Mesodermal cell (in vitro differentiated cells): ENCODE measurements at regions not wholly inside any gene's neighbourhood (a gene's known extent, or its start where the extent isn't known, plus 50 kb on each side); places are given as distances from the start of the nearest gene placed in this dataset.

Source experiments
- H3K27ac ChIP-seq: 2 replicates; pipeline ENCODE4 v1.7.0; 2013; ENCODE audit warnings: mild to moderate bottlenecking, low read depth, low read length, moderate library complexity; ENCODE audit not compliant: severe bottlenecking
- H3K36me3 ChIP-seq: 2 replicates; pipeline ENCODE4 v1.7.1; 2013; ENCODE audit warnings: mild to moderate bottlenecking, low read length, moderate library complexity; ENCODE audit not compliant: control insufficient read depth, insufficient read depth
- H3K4me1 ChIP-seq: one replicate; pipeline ENCODE4 v1.7.1; 2013; ENCODE audit warnings: mild to moderate bottlenecking, low read length; ENCODE audit not compliant: insufficient read depth, control insufficient read depth, poor library complexity, severe bottlenecking
- H3K4me3 ChIP-seq: 2 replicates; pipeline ENCODE4 v1.7.0; 2013; ENCODE audit warnings: low read length, control low read depth, mild to moderate bottlenecking; ENCODE audit not compliant: insufficient read depth, poor library complexity, severe bottlenecking; ENCODE audit errors: extremely low read depth
- H3K9me3 ChIP-seq: 2 replicates; pipeline ENCODE4 v1.7.1; 2013; ENCODE audit warnings: mild to moderate bottlenecking, low read length, moderate library complexity; ENCODE audit not compliant: control insufficient read depth
- WGBS, 2 experiments: methylation state at CpG; one replicate each; pipeline ENCODE4 v1.1.5; 2013; ENCODE audit warnings: missing lambda C conversion rate in 2 of 2; ENCODE audit not compliant: insufficient coverage in 2 of 2; 5-methylcytosine and 5-hydroxymethylcytosine counted together

- no peak overlapping the region for H3K27ac ChIP-seq
- no peaks in the 10 kb centered on the region for H3K4me1 ChIP-seq
- H3K36me3 ChIP-seq = no peaks in the 10 kb centered on the region
- no CpG with 5 or more reads among the region's 2 CpGs for WGBS, 2 experiments
- H3K4me3 ChIP-seq = no peak overlapping the region
- H3K9me3 ChIP-seq = no peaks in the 10 kb centered on the region
Observed at GRCh38 chr16:5670198-5670597, 572.6 kb upstream of the EEF2KMT start.

DNA sequence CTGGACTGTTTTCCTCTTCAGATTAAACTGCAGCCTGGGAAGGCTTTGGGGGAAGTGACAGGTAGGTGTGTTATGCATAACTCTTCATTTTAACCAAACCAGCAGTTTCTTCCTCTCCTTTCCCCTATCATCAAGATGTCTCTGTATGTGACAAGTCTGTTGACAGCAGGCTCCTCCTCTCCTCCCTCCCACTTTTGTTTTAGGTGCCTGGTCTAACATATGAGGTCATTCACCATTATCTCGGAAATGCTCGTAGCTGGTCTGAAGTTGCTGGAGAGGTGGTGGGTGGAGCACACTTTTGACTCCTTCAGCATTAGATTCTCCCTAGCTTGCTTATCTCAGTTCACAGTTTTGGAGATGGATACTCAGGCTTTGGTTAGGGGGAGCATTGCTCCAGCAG, 571.0 kb upstream of the EEF2KMT start:
- Histone ChIP-seq H3K4me3 (no peak overlapping the region), H3K36me3 (no peaks in the 10 kb centered on the region), H3K27ac (no peak overlapping the region), H3K4me1 (no peaks in the 10 kb centered on the region), H3K9me3 (no peaks in the 10 kb centered on the region)
- 60% methylated on average over 1 of the region's 2 CpGs; no CpG with 5 or more reads in 1 of the 2 experiments for WGBS, 2 experiments

GRCh38 chr16:5665834-5666233, 568.2 kb upstream of the EEF2KMT start:
- Histone ChIP-seq H3K36me3 (no peaks in the 10 kb centered on the region), H3K4me3 (no peak overlapping the region), H3K9me3 (no peaks in the 10 kb centered on the region), H3K27ac (no peak overlapping the region), H3K4me1 (no peaks in the 10 kb centered on the region)
- WGBS, 2 experiments = 78 to 89% methylated on average over 7 to 10 of the region's 11 CpGs

DNA sequence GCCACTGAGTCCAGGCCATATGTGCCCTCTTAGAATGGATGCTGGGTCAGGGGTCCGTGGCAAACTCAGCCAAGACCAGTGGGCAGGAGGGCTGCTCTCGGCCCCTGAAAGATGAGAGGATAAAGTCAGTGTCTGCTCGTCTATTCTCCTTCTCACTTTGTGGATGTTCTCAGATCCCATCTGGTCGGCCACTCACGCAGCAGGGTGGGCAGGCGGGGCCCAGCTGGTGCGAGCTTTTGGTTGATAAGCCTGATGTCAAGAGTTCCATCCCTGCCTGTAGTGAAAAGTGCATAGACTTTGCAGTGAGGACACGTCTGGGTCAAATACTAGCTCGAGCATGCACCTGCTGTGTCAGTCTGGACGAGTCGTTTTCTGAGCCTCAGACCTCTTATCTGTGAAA, 556.2 kb upstream of the EEF2KMT start:
- Histone ChIP-seq H3K4me1 (no peaks in the 10 kb centered on the region), H3K36me3 (no peaks in the 10 kb centered on the region), H3K9me3 (no peaks in the 10 kb centered on the region), H3K27ac (no peak overlapping the region), H3K4me3 (no peak overlapping the region)
- WGBS, 2 experiments = 79 to 83% methylated on average over 10 to 11 of the region's 11 CpGs

DNA sequence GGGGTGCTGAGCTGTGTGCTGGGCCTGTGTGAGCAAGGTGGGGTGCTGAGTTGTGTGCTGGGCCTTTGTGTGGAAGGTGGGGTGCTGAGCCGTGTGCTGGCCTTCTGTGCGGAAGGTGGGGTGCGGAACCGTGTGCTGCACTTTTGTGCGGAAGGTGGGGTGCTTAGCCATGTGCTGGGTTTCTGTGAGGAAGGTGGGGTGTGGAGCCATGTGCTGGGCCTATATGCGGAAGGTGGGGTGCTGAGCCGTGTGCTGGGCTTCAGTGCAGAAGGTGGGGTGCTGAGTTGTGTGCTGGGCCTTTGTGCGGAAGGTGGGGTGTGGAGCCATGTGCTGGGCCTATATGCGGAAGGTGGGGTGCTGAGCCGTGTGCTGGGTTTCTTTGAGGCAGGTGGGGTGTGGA, 555.4 kb upstream of the EEF2KMT start:
- Histone ChIP-seq H3K9me3 (no peaks in the 10 kb centered on the region), H3K4me3 (no peak overlapping the region), H3K4me1 (no peaks in the 10 kb centered on the region), H3K36me3 (no peaks in the 10 kb centered on the region), H3K27ac (no peak overlapping the region)
- WGBS, 2 experiments = 88 to 96% methylated on average over 10 of the region's 10 CpGs

DNA sequence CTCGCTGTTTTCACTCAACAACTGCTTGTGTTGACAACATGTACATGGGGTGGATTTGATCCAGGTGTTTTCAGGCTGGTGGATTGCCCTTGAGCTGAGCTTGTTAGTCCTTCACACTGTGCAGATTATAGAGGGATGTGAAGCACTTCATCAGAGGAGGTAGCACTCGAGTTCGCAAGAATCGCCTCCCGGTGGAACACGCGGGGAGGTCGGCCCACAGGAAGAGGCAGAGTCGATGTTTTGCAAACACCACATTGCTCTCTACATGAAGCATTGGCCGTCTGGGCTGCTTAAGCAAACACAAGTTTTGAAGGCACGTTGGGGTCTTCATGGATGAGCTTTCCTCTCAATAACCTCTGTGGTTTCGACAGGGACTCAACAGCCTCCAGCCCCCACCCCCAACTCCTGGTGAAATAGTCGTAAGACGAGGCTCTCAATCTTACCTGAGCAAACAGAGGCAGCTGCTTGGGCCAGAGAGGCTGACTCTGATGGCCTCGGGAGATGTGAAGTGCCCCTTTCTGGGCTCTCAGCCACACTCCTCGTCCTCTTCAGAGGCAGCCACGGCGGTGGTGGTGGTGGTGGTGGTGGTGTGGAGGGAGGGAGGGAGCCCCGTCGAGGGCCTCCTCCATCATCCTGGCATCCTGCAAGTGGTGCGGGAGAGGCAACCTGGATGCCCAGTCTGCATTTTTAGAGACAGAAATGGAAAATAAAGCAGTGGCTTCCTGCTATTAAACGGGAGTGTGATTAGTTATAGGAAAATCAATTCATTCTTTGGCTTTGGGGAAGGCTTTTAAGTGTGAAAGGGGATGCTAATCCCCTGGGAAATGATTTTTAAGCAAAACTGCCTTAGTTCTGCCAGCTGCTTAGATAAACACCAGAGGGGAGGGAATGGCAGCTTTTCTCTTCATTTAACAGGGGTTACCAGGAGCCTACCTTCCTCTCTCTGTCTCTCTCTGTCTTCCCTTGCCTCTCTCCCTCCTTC, 552.5 kb upstream of the EEF2KMT start:
- no peak overlapping the region for H3K4me3 ChIP-seq
- no peaks in the 10 kb centered on the region for H3K36me3 ChIP-seq
- H3K9me3 ChIP-seq = no peaks in the 10 kb centered on the region
- no peaks in the 10 kb centered on the region for H3K4me1 ChIP-seq
- 71 to 76% methylated on average over 16 of the region's 22 CpGs for WGBS, 2 experiments
- no peak overlapping the region for H3K27ac ChIP-seq

DNA sequence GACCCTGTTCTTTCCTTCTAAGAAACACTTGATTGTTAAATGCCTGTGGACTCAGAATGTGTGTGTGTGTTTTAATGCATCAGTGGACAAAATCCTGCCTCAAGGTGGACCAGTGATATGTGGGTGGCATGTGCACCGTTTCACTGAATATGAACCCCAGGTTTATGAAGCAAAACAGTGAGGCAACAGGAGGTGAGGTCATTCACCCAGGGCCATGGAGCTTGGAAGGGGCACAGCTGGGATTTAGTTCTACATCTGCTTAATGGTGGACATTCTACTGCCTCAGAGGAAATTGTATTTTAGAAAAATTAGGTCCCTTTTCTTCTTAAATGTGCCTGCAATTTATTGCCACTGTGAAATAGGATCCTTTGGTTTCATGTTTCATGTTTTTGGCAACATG, 549.5 kb upstream of the EEF2KMT start:
- Histone ChIP-seq H3K4me1 (no peaks in the 10 kb centered on the region), H3K4me3 (no peak overlapping the region), H3K9me3 (no peaks in the 10 kb centered on the region), H3K36me3 (no peaks in the 10 kb centered on the region), H3K27ac (no peak overlapping the region)
- 75 to 92% methylated on average over 1 of the region's 1 CpG for WGBS, 2 experiments

GRCh38 chr16:5643855-5644531, 546.4 kb upstream of the EEF2KMT start:
- no peaks in the 10 kb centered on the region for H3K9me3 ChIP-seq
- H3K36me3 ChIP-seq = no peaks in the 10 kb centered on the region
- 91 to 95% methylated on average over 8 to 10 of the region's 10 CpGs for WGBS, 2 experiments
- H3K4me1 ChIP-seq = no peaks in the 10 kb centered on the region
- H3K4me3 ChIP-seq = no peak overlapping the region
- H3K27ac ChIP-seq = no peak overlapping the region

- no peaks in the 10 kb centered on the region for H3K4me1 ChIP-seq
- H3K4me3 ChIP-seq = no peak overlapping the region
- no peaks in the 10 kb centered on the region for H3K9me3 ChIP-seq
- H3K36me3 ChIP-seq = no peaks in the 10 kb centered on the region
- 69 to 72% methylated on average over 3 of the region's 6 CpGs for WGBS, 2 experiments
- H3K27ac ChIP-seq = no peak overlapping the region
Observed at GRCh38 chr16:5642436-5642835, 544.8 kb upstream of the EEF2KMT start.

GRCh38 chr16:5642011-5642410, 544.4 kb upstream of the EEF2KMT start:
- Histone ChIP-seq H3K36me3 (no peaks in the 10 kb centered on the region), H3K9me3 (no peaks in the 10 kb centered on the region), H3K4me1 (no peaks in the 10 kb centered on the region), H3K27ac (no peak overlapping the region), H3K4me3 (no peak overlapping the region)
- 92 to 94% methylated on average over 6 of the region's 6 CpGs for WGBS, 2 experiments

DNA sequence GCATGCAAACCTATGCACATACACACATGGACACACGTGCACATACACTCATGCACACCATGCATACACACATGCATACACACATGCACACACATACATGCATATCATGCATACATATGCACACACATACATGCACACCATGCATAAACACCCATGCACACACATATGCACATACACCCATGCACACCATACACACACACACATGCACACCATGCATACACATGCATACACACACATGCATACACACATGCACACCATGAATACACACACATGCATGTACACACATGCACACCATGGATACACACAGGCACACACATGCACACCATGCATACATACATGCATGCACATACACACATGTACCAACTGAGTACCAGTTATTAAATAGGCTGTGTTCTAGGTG, 543.3 kb upstream of the EEF2KMT start:
- no peaks in the 10 kb centered on the region for H3K36me3 ChIP-seq
- WGBS, 2 experiments = 80 to 100% methylated on average over 1 of the region's 1 CpG
- no peak overlapping the region for H3K4me3 ChIP-seq

More for the DNA sequence above, 543.3 kb upstream of the EEF2KMT start:
- Histone ChIP-seq H3K4me1 (no peaks in the 10 kb centered on the region), H3K9me3 (no peaks in the 10 kb centered on the region), H3K27ac (no peak overlapping the region)
